IMR-90 (cell line): ENCODE measurements at regions not wholly inside any gene's neighbourhood (a gene's known extent, or its start where the extent isn't known, plus 50 kb on each side); places are given as distances from the start of the nearest gene placed in this dataset.

ENCODE experiments used
- BHLHE40 ChIP-seq: fragments of 150-350 bp; IDR thresholded peaks from 2 replicates; pipeline ENCODE4 v1.6.1; 2016; ENCODE audit warnings: mild to moderate bottlenecking, low read depth, low read length
- CEBPB ChIP-seq: IDR thresholded peaks from 2 replicates; pipeline ENCODE4 v1.6.1; 2012; ENCODE audit warnings: low read depth, low read length, improper control_type of control experiment
- CHD1 ChIP-seq: IDR thresholded peaks from 2 replicates; pipeline ENCODE4 v1.6.1; 2012; ENCODE audit warnings: low read depth, low read length, improper control_type of control experiment
- FOS ChIP-seq: fragments of 150-350 bp; IDR thresholded peaks from 2 replicates; pipeline ENCODE4 v1.6.1; 2016; ENCODE audit warnings: low read depth, low read length
- MAFK ChIP-seq: IDR thresholded peaks from 2 replicates; pipeline ENCODE4 v1.6.1; 2012; ENCODE audit warnings: low read depth, low read length, improper control_type of control experiment
- MAZ ChIP-seq: IDR thresholded peaks from 2 replicates; pipeline ENCODE4 v1.6.1; 2012; ENCODE audit warnings: low read depth, mild to moderate bottlenecking, low read length, improper control_type of control experiment, moderate library complexity, borderline replicate concordance
- MXI1 ChIP-seq: IDR thresholded peaks from 2 replicates; pipeline ENCODE4 v1.6.1; 2012; ENCODE audit warnings: low read depth, mild to moderate bottlenecking, low read length, moderate library complexity, borderline replicate concordance
- POLR2A ChIP-seq: IDR thresholded peaks from 2 replicates; pipeline ENCODE4 v1.6.1; 2012; ENCODE audit warnings: mild to moderate bottlenecking, low read depth, low read length
- RAD21 ChIP-seq: IDR thresholded peaks from 2 replicates; pipeline ENCODE4 v1.6.1; 2012; ENCODE audit warnings: low read length, improper control_type of control experiment
- RCOR1 ChIP-seq: IDR thresholded peaks from 2 replicates; pipeline ENCODE4 v1.6.1; 2012; ENCODE audit warnings: mild to moderate bottlenecking, low read length, improper control_type of control experiment; ENCODE audit not compliant: insufficient replicate concordance
- SMC3 ChIP-seq: fragments of 150-350 bp; IDR thresholded peaks from 2 replicates; pipeline ENCODE4 v1.6.1; 2016; ENCODE audit warnings: low read depth, mild to moderate bottlenecking, antibody characterized with exemption, low read length, moderate library complexity
- TF ChIP-seq, protein P1 (sequence below): conservative IDR thresholded peaks from 2 replicates; pipeline ENCODE4 v1.5.1; 2012; ENCODE audit warnings: mild to moderate bottlenecking, low read depth, low read length, improper control_type of control experiment
- TF ChIP-seq, protein P2 (sequence below): fragments of 150-350 bp; IDR thresholded peaks from 2 replicates; pipeline ENCODE4 v1.6.1; 2017; ENCODE audit warnings: mild to moderate bottlenecking, antibody characterized with exemption, low read length, low read depth
- TF ChIP-seq, protein P3 (sequence below): fragments of 150-350 bp; IDR thresholded peaks from 2 replicates; pipeline ENCODE4 v1.6.1; 2016; ENCODE audit warnings: low read depth, mild to moderate bottlenecking, low read length, moderate library complexity, borderline replicate concordance

DNA sequence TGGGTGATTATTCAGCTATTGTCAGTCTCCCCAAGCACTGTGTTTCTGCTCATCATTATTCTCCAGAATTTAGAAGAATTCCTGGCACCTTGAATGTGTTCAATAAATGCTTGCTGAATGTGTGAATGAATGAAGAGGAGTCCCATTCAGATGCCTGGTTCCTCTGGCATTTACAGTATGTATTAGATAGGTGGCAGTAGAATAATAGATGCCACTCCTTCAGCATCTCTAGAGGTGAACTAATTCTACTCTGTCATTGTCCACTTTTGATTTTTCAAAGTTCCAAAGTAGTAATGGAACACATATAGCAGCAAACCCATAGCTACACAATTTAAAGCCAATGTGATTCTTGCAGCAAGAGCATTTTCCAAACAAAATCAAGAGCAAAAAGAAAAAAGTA lies 118.9 kb upstream of the CEP162 start:
- TF ChIP-seq, protein P1, sequence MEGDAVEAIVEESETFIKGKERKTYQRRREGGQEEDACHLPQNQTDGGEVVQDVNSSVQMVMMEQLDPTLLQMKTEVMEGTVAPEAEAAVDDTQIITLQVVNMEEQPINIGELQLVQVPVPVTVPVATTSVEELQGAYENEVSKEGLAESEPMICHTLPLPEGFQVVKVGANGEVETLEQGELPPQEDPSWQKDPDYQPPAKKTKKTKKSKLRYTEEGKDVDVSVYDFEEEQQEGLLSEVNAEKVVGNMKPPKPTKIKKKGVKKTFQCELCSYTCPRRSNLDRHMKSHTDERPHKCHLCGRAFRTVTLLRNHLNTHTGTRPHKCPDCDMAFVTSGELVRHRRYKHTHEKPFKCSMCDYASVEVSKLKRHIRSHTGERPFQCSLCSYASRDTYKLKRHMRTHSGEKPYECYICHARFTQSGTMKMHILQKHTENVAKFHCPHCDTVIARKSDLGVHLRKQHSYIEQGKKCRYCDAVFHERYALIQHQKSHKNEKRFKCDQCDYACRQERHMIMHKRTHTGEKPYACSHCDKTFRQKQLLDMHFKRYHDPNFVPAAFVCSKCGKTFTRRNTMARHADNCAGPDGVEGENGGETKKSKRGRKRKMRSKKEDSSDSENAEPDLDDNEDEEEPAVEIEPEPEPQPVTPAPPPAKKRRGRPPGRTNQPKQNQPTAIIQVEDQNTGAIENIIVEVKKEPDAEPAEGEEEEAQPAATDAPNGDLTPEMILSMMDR, result no peak
- TF ChIP-seq, protein P2, sequence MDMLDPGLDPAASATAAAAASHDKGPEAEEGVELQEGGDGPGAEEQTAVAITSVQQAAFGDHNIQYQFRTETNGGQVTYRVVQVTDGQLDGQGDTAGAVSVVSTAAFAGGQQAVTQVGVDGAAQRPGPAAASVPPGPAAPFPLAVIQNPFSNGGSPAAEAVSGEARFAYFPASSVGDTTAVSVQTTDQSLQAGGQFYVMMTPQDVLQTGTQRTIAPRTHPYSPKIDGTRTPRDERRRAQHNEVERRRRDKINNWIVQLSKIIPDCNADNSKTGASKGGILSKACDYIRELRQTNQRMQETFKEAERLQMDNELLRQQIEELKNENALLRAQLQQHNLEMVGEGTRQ, result no peak
- TF ChIP-seq, protein P3, sequence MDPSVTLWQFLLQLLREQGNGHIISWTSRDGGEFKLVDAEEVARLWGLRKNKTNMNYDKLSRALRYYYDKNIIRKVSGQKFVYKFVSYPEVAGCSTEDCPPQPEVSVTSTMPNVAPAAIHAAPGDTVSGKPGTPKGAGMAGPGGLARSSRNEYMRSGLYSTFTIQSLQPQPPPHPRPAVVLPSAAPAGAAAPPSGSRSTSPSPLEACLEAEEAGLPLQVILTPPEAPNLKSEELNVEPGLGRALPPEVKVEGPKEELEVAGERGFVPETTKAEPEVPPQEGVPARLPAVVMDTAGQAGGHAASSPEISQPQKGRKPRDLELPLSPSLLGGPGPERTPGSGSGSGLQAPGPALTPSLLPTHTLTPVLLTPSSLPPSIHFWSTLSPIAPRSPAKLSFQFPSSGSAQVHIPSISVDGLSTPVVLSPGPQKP, result no peak
- TF ChIP-seq MAZ (no peak), MAFK (no peak), POLR2A (no peak), RAD21 (no peak), FOS (no peak), SMC3 (no peak), CHD1 (no peak), RCOR1 (no peak), CEBPB (no peak), MXI1 (no peak), BHLHE40 (no peak)
